ENCODE measurements at regions not wholly inside any gene's neighbourhood (a gene's known extent, or its start where the extent isn't known, plus 50 kb on each side); places are given as distances from the start of the nearest gene placed in this dataset.
"Not testable (repeated sequence)": the region's sequence is repeated elsewhere in the genome, so short reads cannot be mapped to it uniquely, and the experiment has no call there.

DNA sequence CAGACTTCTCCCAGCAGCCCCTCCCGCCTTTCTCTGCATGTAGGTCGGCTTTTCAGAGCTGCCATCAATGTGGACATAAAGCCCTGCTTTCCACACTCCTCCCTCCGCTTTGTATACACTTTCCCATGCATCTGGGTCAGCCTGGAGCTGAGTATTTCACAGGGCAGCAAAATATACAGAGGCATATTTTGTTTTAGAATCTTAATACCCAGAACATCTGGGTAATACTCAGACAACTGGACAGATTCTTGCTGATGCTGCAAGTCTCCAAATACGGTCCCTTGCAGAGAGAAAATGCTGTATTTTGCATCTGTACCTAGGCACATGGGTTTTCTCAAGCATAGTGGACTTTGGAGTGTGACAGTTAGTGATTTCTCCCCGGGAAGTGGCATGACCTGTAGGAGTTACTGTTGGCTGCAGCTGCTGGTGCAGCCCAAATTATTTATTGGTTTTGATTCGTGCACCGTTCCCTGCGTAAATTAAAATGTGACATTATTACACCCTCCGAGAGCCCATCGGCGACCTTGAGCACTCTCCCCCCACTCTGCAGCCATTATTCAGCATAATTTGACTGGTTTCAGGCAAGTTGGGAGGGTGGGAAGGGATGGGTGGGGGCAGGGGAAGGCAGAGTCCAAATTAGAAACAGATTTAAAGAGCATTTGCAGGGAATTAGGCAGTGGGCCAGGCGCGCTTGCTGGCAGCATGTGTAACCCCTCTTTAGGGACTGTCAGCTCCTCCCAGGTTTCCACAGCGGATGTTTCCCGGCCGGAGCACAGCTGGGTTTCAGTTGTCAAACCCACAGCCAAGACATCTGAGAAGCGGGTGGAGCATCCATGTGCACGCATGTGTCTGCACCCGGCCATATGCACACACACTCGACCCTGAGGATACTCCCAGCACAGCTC lies 100.8 kb downstream of the CPN2 start:
- no peak for DNase-seq

DNA sequence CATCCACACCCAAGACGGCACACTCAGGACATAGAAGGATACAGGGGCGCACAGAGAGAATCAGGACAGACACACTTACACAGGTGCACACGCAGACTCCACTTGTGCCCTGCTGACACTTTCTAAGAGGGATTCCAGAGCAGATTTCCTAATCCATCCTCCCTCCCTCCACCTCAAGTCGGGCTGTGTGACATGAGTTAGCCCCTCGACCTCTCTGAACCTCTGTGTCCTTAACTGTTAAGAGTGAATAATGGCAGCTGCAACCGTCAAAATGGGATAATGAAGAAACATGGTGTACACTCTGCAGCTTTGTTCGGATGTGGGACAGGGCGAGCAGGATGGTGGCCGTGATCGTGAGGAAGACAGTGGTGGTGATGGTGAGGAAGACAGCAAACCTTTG lies 100.1 kb downstream of the CPN2 start:
- DNase-seq = no peak

DNA sequence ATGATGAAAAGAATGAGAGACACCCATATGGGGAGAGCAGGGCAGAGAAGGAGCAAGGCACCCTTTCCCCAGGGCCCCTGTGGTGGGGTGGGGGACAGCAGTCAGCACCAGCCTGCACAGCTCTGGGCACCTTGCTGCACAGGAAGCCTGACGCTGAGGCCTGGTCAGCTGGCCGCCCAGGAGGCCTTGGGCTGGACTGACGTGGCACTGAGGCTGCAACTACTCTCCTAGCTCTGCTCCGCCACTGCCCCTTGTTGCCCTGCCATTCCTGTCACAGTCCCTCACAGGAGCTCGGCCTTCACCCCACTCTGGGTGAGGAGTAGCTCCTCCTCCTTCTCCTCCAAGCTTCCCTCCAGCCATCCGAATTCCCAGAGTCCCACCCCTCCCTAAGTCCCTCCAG lies 99.7 kb downstream of the CPN2 start:
- no peak for DNase-seq

DNA sequence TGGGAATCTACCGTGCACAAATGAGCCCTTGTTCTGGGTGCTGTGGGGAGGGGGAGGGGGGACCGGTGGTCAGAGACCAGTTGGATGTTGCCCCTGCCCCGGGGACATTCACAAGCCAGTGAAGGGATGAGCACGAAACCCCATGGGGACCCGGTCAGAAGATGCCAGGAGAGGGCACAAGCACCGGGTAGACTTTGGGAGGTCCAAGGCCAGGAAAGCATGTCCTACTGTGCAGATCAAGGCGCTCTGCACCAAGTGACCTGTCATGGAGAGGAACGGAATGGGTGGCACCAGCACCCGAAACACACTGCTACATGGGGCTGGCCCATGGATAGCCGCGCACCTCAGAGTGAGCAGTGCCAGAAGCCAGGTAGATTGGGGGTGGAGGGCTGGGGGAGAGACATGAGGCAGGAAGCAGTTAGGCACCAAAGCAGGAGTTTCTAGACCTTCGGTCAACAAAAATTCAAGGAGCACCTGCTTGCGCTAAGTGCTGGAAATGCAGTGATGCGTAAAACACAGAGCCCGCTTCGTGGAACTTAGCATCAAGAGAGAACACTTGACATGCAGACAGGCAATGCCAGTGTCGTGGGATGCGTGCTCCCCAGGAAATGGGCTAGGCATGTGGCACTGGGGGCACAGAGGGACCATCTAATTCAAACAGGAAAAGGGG lies 99.1 kb downstream of the CPN2 start:
- DNase-seq = no peak

GRCh38 chr3:194253270-194253669 lies 97.9 kb downstream of the CPN2 start:
- no peak for DNase-seq

DNA sequence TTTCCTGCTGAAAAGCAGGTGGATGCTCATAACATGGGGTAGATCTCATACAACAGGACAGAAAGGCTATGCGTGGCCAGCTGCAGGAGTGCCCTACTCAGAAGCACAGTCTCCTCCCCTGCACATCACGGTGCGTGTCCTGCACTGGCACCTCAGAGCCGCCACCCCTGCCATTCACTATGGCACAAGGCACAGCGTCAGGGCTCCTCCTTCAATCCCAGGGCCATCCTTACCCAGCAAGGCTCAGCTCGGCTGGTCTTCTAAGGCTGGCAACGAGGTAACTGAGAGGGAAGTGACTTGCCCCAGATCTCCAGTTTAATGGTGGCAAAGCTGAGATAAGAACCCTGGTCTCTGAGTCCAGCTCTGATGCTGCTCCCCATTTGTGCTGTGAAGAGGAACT lies 97.1 kb downstream of the CPN2 start:
- DNase-seq = no peak

DNA sequence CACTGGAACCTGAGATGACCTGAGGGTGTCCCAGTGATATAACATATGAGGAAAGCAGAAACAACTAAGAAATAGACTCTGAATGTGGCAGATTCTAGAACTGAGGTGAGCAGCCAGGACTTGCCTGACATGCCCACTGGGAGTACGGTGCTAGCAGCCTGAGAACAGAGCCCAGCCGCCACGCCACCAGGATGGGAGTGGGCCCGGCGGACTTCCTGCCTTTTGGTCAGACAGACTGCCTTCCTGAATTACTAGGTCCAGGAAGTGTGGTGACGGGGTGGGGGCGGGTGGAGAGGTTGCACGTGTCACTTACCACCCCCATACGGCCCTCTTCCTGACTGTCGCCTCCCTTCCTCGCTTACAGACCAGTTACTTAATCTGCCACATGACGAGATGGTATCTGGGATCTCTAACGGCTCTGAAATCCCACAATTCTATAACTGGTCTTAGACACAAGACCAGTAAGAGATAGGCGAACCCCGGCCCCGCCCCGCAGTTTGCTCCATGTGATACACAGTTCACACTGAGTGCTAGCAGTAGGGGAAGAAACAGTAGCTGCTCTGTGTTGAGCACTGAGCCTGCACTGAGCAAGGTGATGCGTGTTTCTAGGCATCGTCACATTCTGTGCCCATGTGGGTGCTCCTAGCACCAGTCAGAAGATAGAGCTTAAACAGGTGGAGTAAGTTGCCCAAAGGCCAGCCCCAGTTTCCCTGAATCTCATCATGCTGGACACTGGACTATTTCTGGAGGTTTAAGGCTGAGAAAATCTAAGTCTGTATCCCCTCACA lies 95.7 kb downstream of the CPN2 start:
- peak; percentile 18 to 37 for DNase-seq

DNA sequence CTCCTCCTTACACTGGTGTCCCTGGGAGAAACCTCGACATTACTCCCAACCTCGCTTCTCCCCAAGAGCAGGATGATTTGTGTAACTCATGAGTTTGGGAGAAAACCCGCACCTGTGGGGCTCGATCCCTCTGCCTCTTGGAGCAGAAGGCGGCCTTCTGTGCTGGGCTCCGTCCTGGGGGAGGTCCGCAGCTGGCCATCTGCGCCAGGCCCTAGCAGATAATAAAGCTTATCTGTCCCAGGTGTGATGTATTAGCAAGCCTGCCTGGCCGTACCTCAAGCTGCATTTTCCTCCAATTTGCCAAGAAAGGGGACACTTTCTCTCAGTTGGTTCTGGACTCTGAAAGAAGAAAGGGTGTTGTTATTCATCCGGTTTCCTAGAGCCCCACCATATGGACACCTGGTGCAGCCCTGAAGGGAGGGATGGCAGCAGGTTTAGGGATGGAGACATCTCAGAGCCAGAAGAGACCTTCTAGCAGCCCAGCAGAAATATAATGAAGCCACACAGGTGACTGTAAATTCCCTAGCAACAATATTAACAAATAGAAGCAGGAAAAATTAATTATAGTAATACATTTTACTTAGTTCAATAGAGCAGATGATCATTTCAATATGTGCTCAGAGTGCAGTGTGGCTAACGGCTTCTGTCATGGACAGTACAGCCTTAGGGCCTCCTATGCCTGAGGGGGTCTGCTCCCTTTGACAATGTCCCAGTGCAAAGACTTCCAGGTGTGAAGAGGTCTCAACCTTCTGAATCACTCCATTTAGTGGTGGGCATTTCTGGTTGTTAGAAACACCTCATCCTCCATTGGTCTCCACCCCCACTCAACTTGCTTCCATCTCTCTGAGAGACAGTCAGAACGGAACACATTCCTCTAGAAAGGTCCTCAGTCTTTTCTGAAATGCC lies 94.8 kb downstream of the CPN2 start:
- no peak for DNase-seq

- DNase-seq = no peak
These were observed 93.9 kb downstream of the CPN2 start for GRCh38 chr3:194257151-194257621.

DNA sequence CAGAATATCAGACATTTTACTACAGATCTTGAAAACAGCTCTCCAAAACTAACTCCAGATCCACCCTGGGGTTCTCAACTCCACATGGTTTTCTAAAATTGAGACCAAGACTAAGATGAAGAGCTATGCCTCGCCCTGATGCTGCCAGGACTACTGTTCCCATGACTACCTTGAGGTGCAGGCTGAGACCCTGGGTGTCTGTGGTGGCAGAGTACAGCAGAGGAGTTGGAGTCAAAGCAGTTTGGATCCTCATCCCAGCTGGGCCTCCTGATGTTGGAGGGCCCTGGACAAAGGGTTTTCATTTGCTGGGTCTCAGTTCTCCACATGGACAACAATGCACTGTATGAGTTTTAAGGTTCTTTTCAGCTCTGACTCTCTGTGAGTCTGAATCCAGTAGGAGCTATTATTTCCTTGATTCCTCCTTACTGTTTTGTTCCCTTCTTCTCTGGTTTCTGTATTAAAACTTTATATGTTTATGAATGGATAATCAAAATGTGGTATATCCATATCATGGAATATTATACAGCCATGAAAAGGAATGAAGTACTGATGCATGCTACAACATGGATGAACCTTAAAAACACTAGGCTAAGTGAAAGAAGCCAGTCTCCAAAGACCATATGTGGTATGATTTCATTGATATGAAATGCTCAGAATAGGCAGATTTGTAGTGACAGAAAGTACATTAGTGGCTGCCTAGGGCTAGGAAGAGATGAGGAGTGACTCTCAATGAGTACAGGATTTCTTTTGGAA lies 93.0 kb downstream of the CPN2 start:
- DNase-seq = no peak

GRCh38 chr3:194259982-194260766 lies 91.0 kb downstream of the CPN2 start:
- DNase-seq = no peak

DNA sequence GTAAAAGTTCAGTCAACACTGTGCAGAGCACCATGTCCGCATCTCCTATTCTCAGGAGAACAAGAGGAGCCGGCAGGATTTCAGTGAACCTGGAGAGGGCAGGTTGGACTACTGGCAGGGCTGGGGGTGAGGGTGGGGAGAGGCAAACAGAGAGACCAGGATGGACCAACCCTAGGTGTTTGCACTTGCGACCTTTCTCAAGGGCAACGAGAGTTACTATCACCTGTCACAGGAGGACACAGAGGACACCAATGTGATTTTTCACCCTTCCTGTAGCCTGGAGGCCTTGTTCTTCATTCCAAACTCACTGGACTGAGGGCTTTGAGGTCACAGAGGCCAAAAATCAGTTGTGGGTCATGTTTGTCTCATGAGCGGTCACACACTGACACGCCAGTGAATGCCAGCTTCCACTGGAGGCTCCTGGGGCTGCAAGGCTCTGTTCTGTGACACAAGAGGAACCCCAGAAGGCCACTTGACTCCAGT lies 89.5 kb downstream of the CPN2 start:
- no peak for DNase-seq

- no peak for DNase-seq
These were observed 88.8 kb downstream of the CPN2 start for GRCh38 chr3:194262176-194262924.

DNA sequence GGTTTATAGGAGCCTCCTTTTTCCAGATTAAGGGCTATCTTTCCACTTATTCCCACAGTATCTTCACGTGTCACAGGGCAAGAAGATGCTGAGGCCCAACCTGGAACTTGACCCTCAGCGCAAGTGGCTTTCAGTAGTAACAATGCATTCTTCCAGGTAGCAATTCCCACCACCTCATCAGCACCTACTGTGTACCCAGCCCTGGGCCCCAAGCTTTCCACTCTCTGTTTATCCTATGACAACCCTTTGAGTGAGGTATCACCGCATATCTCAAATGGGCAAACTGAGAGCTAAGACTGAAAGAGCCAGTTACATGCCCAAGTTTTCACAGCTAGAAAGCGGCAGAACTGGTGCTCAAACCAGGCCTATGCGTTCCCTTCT lies 88.2 kb downstream of the CPN2 start:
- DNase-seq = no peak

DNA sequence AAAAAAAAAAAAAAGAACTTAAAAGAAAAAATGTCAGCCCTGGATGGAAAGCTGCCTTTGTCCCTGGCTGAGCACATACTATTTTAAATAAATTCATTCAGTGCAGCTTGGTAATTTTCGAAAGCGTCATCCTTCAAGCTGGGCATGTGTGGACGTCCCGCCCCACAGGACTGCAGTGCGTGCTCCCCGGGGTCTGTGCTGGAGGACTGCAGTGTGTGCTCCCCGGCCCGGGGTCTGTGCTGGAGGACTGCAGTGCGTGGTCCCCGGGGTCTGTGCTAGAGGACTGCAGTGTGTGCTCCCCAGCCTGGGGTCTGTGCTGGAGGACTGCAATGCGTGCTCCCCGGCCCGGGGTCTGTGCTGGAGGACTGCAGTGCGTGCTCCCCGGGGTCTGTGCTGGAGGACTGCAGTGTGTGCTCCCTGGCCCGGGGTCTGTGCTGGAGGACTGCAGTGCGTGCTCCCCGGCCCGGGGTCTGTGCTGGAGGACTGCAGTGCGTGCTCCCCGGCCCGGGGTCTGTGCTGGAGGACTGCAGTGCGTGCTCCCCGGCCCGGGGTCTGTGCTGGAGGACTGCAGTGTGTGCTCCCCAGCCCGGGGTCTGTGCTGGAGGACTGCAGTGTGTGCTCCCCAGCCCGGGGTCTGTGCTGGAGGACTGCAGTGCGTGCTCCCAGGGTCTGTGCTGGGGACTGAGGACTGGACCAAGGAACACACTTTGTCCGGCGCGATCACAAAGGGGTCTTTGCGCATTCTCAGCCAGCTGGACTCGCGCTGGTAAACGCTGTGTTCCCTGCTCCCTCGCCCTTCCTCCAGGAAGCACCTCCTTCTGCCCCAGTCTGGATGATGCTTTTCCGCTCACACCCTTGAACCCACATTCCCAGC lies 86.3 kb downstream of the CPN2 start:
- not testable (repeated sequence) for DNase-seq

DNA sequence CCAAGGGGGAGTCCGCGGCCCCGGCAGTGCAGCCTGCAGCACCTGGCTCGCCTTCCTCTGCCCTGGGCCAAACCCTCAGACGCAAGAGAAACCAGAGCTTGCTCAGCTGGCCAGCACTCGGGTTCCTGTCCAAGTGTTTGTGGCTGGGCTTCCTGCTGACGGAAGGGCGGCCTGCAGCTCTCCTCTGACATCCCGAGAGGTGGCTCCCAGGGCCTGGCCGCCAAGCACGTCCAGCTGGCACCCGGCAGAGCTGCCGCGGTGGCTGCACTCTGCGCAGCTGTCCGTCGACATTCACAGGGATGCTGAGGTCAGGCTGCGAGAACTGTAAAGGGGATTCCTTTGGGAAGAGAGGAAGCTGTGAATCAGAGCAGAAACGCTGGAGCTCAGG lies 85.6 kb downstream of the CPN2 start:
- peak; percentile 27 to 53 for DNase-seq

DNA sequence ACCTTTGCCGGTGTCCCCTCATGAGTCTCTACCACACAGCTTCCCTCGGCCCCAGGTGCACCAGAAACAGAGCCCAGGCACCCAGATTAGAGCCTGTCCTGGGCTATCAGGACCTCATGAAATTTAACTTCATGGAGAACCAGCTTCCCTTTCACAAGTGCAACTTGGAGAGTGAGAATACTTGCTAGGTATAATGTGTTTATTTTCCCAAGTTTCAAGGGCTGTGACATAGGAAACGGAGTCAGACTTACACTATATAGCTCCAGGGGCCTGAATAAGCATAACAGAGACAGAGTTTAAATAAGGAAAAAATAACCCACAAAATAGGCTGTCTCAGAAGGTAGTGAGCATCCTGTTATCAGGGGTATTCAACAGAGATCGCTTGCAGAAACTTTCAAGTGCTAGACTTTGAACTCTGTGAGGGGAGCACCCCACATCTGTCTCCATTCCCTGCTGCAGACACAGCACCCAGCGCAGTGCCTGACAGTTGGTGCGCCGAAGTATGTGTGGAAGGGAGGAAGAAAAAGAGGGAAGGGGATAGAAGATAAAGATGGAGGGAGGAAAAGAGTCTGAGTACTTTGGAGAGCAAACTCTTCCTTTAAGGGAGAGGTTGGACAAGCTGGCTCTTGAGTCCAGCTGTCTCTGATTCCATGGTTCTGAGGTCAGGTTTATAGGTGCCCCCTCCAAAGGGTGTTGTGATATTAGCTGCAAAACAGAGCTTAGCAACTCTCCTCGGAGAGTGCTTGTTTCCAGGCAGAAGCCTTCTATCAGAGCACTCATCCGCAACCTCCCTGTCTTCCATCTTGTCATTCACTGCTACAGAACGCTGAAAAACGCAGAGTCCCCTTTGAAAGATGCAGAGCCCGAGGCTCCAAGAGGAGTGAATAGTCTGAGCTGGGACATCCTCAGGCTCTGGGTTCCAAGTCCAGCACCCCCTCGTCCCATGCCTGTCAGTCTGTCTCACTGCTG lies 84.8 kb downstream of the CPN2 start:
- DNase-seq = no peak

All from SHP77 (cell line).